Activated CD8-positive, alpha-beta memory T cell treated with anti-CD3 and anti-CD28 coated beads for 36 hours (primary cell): ENCODE measurements at regions not wholly inside any gene's neighbourhood (a gene's known extent, or its start where the extent isn't known, plus 50 kb on each side); places are given as distances from the start of the nearest gene placed in this dataset.
"Not testable (repeated sequence)": the region's sequence is repeated elsewhere in the genome, so short reads cannot be mapped to it uniquely, and the experiment has no call there.

ENCODE experiments used
- CTCF ChIA-PET: fragments of 350-600 bp; sonication (Branson Sonifier 250); formaldehyde crosslinking; loops from one replicate; lab custom pipeline; 2021; ENCODE audit warnings: antibody characterized with exemption; lab: Charles Lee
- POLR2A ChIA-PET: fragments of 350-600 bp; sonication (Branson Sonifier 250); formaldehyde crosslinking; loops from one replicate; lab custom pipeline; 2021; ENCODE audit warnings: antibody characterized with exemption; lab: Charles Lee

GRCh38 chr1:166675213-166675612 lies 164.1 kb upstream of the POGK start:
- POLR2A ChIA-PET: no interaction called here
- CTCF ChIA-PET: no interaction called here

GRCh38 chr1:166676981-166677380 lies 162.3 kb upstream of the POGK start:
- CTCF ChIA-PET: interaction anchor here (0.9 kb wide), 1 partner anchor 12 kb away, joined by 3 read pairs; no protein-coding TSS in a partner anchor

GRCh38 chr1:166679369-166679768 lies 159.9 kb upstream of the POGK start:
- ChIA-PET CTCF (no interaction called here), POLR2A (no interaction called here)

More at GRCh38 chr1:166676981-166677380, 162.3 kb upstream of the POGK start:
- POLR2A ChIA-PET: no interaction called here

GRCh38 chr1:166682588-166682987 lies 156.7 kb upstream of the POGK start:
- POLR2A ChIA-PET: no interaction called here
- CTCF ChIA-PET: no interaction called here

- POLR2A ChIA-PET, CTCF ChIA-PET: not testable (repeated sequence)
These were observed 154.6 kb upstream of the POGK start for GRCh38 chr1:166684669-166685068.

- POLR2A ChIA-PET: no interaction called here
- CTCF ChIA-PET: no interaction called here
These were observed 154.1 kb upstream of the POGK start for GRCh38 chr1:166685200-166685599.

GRCh38 chr1:166685891-166686290 lies 153.4 kb upstream of the POGK start:
- CTCF ChIA-PET, POLR2A ChIA-PET: not testable (repeated sequence)

- CTCF ChIA-PET, POLR2A ChIA-PET: not testable (repeated sequence)
These were observed 148.7 kb upstream of the POGK start for GRCh38 chr1:166690596-166690995.

GRCh38 chr1:166691476-166691875 lies 147.8 kb upstream of the POGK start:
- POLR2A ChIA-PET: no interaction called here
- CTCF ChIA-PET: no interaction called here

GRCh38 chr1:166692346-166692745 lies 146.9 kb upstream of the POGK start:
- ChIA-PET POLR2A (no interaction called here), CTCF (no interaction called here)

GRCh38 chr1:166693158-166693557 lies 146.1 kb upstream of the POGK start:
- ChIA-PET CTCF (no interaction called here), POLR2A (no interaction called here)

GRCh38 chr1:166693673-166694297 lies 145.5 kb upstream of the POGK start:
- POLR2A ChIA-PET: no interaction called here

GRCh38 chr1:166695115-166695514 lies 144.2 kb upstream of the POGK start:
- POLR2A ChIA-PET: no interaction called here
- CTCF ChIA-PET: no interaction called here

More at GRCh38 chr1:166693673-166694297, 145.5 kb upstream of the POGK start:
- CTCF ChIA-PET: no interaction called here

- POLR2A ChIA-PET, CTCF ChIA-PET: not testable (repeated sequence)
These were observed 143.4 kb upstream of the POGK start for GRCh38 chr1:166695834-166696233.

GRCh38 chr1:166698771-166699170 lies 140.5 kb upstream of the POGK start:
- ChIA-PET CTCF (no interaction called here), POLR2A (no interaction called here)

- CTCF ChIA-PET: no interaction called here
- POLR2A ChIA-PET: no interaction called here
These were observed 139.7 kb upstream of the POGK start for GRCh38 chr1:166699613-166700012.

GRCh38 chr1:166700696-166701095 lies 138.6 kb upstream of the POGK start:
- ChIA-PET POLR2A (no interaction called here), CTCF (no interaction called here)

GRCh38 chr1:166701603-166702100 lies 137.6 kb upstream of the POGK start:
- ChIA-PET POLR2A (no interaction called here), CTCF (no interaction called here)

- ChIA-PET CTCF (no interaction called here), POLR2A (no interaction called here)
These were observed 136.1 kb upstream of the POGK start for GRCh38 chr1:166703141-166703540.

- POLR2A ChIA-PET: no interaction called here
- CTCF ChIA-PET: no interaction called here
These were observed 135.4 kb upstream of the POGK start for GRCh38 chr1:166703726-166704462.
